ENCODE measurements at regions not wholly inside any gene's neighbourhood (a gene's known extent, or its start where the extent isn't known, plus 50 kb on each side); places are given as distances from the start of the nearest gene placed in this dataset.
"Not testable (repeated sequence)": the region's sequence is repeated elsewhere in the genome, so short reads cannot be mapped to it uniquely, and the experiment has no call there.

DNA sequence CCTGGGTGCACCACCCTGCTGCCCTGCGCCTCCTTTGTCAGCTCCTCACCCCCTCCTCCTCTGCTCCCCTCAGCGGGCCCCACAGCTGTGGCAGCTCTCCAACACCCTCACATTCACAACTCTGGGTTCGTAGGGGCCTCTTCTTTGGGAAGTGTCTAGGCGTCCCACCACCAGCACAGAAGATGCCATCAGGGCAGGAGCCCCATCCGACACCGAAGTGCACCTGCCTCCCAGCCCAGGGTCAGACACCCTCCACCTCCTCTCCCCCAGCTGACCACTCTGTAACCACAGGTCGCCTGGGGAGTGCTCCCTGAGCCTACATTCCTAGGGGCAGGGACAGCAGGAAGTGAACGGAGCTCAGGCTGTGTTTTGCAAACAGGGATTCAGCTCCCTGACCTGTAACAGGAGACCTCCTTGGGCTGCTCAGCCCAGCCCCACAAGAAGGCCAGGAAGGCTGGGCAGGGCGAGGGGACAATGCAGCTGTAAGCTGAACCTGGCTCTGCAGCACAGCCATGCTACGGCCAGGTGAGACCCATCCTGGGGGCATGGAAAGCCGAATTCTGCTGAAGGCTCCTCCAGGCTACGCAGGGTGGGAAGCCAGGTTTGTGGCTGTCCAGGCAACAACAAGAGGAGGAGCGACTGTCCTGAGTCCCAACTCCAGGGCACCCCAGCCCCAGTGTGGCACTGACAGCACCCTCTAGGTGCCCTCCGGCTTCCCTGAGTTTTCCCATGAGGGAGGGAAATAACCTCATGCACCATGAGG is 269.0 kb downstream of the GOLGA6L6 start:
- no peaks in the 10 kb centered on the region for H3K4me1 ChIP-seq
- H3K36me3 ChIP-seq, result no peaks in the 10 kb centered on the region
- H3K27ac ChIP-seq, result no peak overlapping the region
- peaks cover 0 to 23% of the 10 kb centered on the region in 2 donors for H3K9me3 ChIP-seq
- no peak for ATAC-seq
- DNase-seq, result peak in 1 of 4 donors; percentile 85
- no peak overlapping the region for H3K4me3 ChIP-seq
- H3K27me3 ChIP-seq, result peaks cover 0 to 15% of the 10 kb centered on the region in 2 donors
- intact Hi-C loops (cut with DNase I), result no loop called here
- TF ChIP-seq, protein P1, sequence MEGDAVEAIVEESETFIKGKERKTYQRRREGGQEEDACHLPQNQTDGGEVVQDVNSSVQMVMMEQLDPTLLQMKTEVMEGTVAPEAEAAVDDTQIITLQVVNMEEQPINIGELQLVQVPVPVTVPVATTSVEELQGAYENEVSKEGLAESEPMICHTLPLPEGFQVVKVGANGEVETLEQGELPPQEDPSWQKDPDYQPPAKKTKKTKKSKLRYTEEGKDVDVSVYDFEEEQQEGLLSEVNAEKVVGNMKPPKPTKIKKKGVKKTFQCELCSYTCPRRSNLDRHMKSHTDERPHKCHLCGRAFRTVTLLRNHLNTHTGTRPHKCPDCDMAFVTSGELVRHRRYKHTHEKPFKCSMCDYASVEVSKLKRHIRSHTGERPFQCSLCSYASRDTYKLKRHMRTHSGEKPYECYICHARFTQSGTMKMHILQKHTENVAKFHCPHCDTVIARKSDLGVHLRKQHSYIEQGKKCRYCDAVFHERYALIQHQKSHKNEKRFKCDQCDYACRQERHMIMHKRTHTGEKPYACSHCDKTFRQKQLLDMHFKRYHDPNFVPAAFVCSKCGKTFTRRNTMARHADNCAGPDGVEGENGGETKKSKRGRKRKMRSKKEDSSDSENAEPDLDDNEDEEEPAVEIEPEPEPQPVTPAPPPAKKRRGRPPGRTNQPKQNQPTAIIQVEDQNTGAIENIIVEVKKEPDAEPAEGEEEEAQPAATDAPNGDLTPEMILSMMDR (IDR thresholded peaks at IDR 0.05), result no peak

DNA sequence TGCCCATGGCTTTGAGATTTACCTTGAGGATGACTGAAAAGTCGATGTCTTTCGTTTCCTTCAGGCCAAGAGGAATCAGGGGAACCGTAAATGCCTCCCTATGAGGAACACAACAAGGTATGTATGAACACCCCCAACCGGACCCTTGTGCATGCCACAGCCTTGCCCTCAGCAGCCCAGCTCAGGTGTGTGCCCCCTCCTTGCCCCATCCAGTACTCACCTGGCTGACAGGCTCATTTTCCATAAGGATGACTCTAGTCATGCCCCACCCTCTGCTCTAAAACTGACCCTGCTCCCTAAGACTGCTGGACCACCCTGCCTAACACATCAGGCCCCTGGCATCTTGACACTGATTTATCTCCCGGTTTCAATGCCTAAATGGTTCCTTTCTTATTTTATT is 270.0 kb downstream of the GOLGA6L6 start:
- H3K4me3 ChIP-seq, result no peak overlapping the region
- peaks cover 0 to 17% of the 10 kb centered on the region in 2 donors for H3K9me3 ChIP-seq
- H3K27me3 ChIP-seq, result peaks cover 0 to 15% of the 10 kb centered on the region in 2 donors
- no peaks in the 10 kb centered on the region for H3K4me1 ChIP-seq
- intact Hi-C loops (cut with DNase I), result no loop called here
- no peak for DNase-seq
- no peak for ATAC-seq
- TF ChIP-seq, protein P1 (IDR thresholded peaks at IDR 0.05), result no peak
- no peaks in the 10 kb centered on the region for H3K36me3 ChIP-seq
- no peak overlapping the region for H3K27ac ChIP-seq

DNA sequence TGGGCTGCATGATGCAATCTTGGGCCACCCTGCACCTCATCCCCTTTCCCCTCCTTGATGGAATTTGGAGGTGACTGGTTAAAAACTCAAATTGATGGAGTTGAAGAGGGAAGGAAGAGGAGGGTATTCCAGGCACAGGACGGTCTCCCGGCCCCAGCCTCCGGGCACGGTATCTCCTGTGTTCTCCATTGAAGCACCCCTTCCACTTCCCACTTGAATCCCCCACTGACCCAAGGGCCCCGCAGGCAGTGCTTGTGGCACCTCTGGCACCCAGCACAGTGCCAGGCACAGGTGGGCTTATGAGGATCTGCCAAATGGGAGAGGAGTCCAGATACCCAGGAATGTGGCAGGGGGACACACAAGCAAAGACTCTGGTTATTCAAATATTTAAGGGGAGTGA is 271.6 kb downstream of the GOLGA6L6 start:
- H3K9me3 ChIP-seq, result peaks cover 0 to 12% of the 10 kb centered on the region in 2 donors
- intact Hi-C loops (cut with DNase I); H3K4me1 ChIP-seq; H3K36me3 ChIP-seq; H3K4me3 ChIP-seq; ATAC-seq; H3K27ac ChIP-seq: not testable (repeated sequence)
- peak in 1 of 4 donors; percentile 88 for DNase-seq
- peaks cover 0 to 15% of the 10 kb centered on the region in 2 donors for H3K27me3 ChIP-seq

DNA sequence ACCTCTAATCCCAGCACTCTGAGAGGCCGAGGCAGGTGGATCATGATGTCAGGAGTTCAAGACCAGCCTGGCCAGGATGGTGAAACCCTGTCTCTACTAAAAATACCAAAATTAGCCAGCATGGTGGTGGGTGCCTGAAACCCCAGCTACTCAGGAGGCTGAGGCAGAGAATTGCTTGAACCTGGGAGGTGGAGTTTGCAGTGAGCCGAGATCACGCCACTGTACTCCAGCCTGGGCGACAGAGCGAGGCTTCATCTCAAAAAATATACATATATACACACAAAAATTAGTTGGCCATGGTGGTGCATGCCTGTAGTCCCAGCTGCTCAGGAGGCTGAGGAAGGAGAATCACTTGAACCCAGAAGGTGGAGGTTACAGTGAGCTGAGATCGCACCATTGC is 273.6 kb downstream of the GOLGA6L6 start:
- H3K4me1 ChIP-seq; H3K27ac ChIP-seq; H3K36me3 ChIP-seq; DNase-seq; intact Hi-C loops (cut with DNase I); H3K9me3 ChIP-seq; ATAC-seq; H3K4me3 ChIP-seq: not testable (repeated sequence)
- peaks cover 0 to 15% of the 10 kb centered on the region in 2 donors for H3K27me3 ChIP-seq

DNA sequence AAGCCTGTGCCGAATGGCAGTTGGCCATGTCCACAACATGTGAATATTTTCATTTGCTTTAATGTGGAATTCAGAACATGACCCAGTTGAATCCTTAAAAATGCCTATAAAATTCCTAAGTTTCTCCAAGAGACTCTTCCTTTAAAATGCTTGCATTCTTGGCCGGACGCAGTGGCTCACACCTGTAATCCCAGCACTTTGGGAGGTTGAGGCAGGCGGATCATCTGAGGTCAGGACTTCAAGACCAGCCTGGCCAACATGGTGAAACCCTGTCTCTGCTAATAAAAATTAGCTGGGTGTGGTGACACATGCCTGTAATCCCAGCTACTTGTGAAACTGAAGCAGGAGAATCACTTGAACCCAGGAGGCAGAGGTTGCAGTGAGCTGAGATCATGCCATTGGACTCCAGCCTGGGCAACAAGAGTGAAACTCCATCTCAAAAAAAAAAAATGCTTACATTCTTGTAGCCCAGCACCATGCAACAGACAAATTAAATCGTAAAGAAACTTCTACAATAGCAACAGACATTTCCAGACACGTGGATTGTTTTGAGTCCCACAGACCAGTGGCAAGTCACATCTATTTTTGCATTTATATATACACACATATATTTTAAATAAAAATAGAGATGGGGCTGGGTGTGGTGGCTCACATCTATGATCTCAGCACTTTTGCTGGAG is 274.4 kb downstream of the GOLGA6L6 start:
- H3K36me3 ChIP-seq; DNase-seq; intact Hi-C loops (cut with DNase I); H3K4me1 ChIP-seq; H3K27me3 ChIP-seq; H3K27ac ChIP-seq; ATAC-seq; H3K9me3 ChIP-seq; H3K4me3 ChIP-seq: not testable (repeated sequence)

DNA sequence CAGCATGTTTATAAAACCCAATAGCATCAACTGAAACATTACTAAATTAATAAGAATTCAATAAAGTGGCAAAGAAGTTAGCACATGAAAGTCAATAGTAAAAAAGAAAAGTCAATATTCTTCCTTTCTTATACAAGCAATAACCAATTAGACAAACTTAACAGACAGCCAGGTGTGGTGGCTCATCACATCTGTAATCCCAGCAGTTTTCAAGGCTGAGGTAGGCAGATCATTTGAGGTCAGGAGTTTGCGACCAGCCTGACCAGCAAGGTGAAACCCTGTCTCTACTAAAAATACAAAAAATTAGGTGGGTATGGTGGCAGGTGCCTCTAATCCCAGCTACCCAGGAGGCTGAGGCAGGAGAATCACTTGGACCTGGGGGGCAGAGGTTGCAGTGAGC is 275.9 kb downstream of the GOLGA6L6 start:
- intact Hi-C loops (cut with DNase I); H3K36me3 ChIP-seq; ATAC-seq; H3K9me3 ChIP-seq; H3K4me1 ChIP-seq; DNase-seq; H3K27me3 ChIP-seq; H3K27ac ChIP-seq; H3K4me3 ChIP-seq: not testable (repeated sequence)

DNA sequence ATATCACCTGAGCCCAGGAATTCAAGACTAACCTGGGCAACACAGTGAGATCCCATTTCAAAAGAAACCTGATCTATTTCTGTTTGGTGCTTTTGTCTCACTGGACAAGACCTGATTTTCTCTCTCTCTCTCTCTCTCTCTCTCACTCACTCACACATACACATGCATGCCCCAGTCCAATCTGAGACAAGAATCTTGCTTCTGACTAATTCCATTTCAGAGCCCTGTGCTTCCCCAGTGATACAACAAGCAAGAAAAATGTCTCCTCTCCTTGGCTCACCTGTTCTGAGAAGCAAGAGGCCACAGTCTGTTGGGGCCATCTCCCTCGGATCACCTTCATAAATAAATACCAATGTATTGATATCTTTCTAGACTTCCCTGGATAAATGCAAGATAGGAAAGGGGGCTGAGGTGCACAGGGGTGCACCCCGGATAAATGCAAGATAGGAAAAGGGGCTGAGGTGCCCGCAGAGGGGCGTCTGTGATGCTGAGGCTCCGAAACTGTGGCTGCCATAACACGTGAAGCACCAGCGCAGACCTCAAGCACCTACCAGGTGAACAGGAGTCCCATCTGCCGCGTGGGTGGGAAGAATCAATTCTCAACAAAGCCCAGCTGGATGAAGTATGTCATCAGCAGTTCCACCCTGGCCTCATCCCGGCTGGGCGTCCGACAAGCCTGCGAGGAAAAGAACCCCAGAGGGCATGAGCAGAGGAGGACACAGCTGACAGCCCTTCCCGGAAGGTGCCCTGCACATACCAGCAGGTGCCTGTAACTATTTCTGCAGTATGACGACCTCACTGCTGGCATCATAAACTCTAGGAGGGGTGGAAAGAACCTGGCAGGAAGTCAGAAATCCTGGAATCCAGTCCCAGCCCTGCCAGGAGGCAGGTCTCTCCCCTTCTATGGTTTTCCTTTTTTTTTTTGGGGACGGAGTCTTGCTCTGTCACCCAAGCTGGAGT is 280.0 kb downstream of the GOLGA6L6 start:
- H3K9me3 ChIP-seq; ATAC-seq; intact Hi-C loops (cut with DNase I): not testable (repeated sequence)

DNA sequence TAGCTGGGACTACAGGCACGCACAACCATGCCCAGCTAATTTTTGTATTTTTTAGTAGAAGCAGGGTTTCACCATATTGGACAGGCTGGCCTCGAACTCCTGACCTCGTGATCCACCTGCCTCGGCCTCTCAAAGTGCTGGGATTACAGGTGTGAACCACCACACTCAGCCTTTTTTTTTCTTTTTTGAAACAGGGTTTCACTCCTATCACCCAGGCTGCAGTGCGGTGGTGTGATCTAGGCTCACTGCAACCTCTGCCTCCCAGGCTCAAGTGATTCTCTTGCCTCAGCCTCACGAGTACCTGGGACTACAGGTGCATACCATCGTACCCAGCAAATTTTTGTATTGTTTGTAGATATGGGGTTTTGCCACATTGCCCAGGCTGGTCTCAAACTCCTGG is 280.9 kb downstream of the GOLGA6L6 start:
- H3K9me3 ChIP-seq; H3K27ac ChIP-seq; intact Hi-C loops (cut with DNase I); H3K36me3 ChIP-seq; H3K4me1 ChIP-seq; DNase-seq; H3K4me3 ChIP-seq; H3K27me3 ChIP-seq; ATAC-seq: not testable (repeated sequence)

More for the DNA sequence above, 280.0 kb downstream of the GOLGA6L6 start:
- not testable (repeated sequence) for H3K4me1 ChIP-seq, H3K36me3 ChIP-seq, H3K27me3 ChIP-seq, H3K27ac ChIP-seq, H3K4me3 ChIP-seq
- peak in 1 of 4 donors; percentile 82 for DNase-seq

DNA sequence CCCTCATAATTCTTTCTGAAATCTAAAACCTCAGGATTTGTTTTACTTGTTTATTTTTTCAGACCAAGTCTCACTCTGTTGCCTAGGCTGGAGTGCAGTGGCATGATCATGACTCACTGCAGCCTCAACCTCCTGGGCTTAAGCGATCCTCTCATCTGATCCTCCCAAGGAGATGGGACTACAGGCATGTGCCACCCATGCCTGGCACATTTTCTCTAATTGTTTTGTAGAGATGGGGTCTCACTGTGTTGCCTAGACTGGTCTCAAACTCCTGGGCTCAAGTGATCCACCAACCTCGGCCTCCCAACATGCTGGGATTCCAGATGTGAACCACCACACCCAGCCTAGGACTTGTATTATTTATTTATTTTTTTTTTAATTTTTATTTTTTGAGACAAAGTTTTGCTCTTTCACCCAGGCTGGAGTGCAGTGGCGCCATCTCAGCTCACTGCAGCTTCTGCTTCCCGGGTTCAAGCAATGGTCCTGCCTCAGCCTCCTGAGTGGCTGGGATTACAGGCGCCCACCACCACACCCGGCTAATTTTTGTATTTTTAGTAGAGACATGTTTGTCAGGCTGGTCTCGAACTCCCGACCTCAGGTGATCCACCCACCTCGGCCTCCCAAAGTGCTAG is 281.9 kb downstream of the GOLGA6L6 start:
- intact Hi-C loops (cut with DNase I); ATAC-seq; H3K36me3 ChIP-seq; H3K4me1 ChIP-seq; H3K4me3 ChIP-seq; DNase-seq; H3K27me3 ChIP-seq; H3K9me3 ChIP-seq; H3K27ac ChIP-seq: not testable (repeated sequence)

DNA sequence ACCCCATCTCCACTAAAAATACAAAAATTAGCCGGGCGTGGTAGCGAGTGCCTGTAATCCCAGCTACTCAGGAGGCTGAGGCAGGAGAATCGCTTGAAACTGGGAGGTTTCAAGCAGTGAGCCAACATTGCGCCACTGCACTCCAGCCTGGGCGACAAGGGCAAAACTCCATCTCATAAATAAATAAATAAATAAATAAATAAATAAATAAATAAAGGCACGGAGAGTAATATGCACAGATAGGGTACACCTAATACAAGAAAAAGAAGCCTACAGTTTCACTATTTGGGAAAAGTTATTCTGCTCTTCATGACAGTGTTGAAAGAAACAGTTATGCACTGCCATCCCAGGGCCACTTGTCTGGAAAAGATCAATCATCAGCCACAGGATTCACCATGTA is 285.2 kb downstream of the GOLGA6L6 start:
- H3K4me3 ChIP-seq; H3K27me3 ChIP-seq; DNase-seq; H3K36me3 ChIP-seq; ATAC-seq; H3K9me3 ChIP-seq; H3K4me1 ChIP-seq; intact Hi-C loops (cut with DNase I); H3K27ac ChIP-seq: not testable (repeated sequence)
